GM19455 (cell line): ENCODE measurements at regions not wholly inside any gene's neighbourhood (a gene's known extent, or its start where the extent isn't known, plus 50 kb on each side); places are given as distances from the start of the nearest gene placed in this dataset.
"Not testable (repeated sequence)": the region's sequence is repeated elsewhere in the genome, so short reads cannot be mapped to it uniquely, and the experiment has no call there.

Source experiments
- ATAC-seq: cut with Tn5 transposase; IDR thresholded peaks from one replicate; pipeline ENCODE4 v1.9.1; 2021; ENCODE audit not compliant: unreplicated experiment

GRCh38 chr4:26233350-26233749 is 87.5 kb upstream of the RBPJ start:
- ATAC-seq: no peak

- no peak for ATAC-seq
Measured at GRCh38 chr4:26235500-26235899, 85.3 kb upstream of the RBPJ start.

GRCh38 chr4:26237916-26238315 is 82.9 kb upstream of the RBPJ start:
- ATAC-seq: no peak

GRCh38 chr4:26238426-26238777 is 82.4 kb upstream of the RBPJ start:
- ATAC-seq: no peak

GRCh38 chr4:26238778-26239679 is 81.8 kb upstream of the RBPJ start:
- no peak for ATAC-seq

GRCh38 chr4:26239801-26240200 is 81.0 kb upstream of the RBPJ start:
- no peak for ATAC-seq

GRCh38 chr4:26241179-26241578 is 79.6 kb upstream of the RBPJ start:
- ATAC-seq: no peak

- ATAC-seq: no peak
Measured at GRCh38 chr4:26242451-26242850, 78.4 kb upstream of the RBPJ start.

- not testable (repeated sequence) for ATAC-seq
Measured at GRCh38 chr4:26244138-26244537, 76.7 kb upstream of the RBPJ start.

- ATAC-seq: no peak
Measured at GRCh38 chr4:26248647-26249046, 72.2 kb upstream of the RBPJ start.

- peak; percentile 69 for ATAC-seq
Measured at GRCh38 chr4:26252349-26253025, 68.3 kb upstream of the RBPJ start.

- ATAC-seq: no peak
Measured at GRCh38 chr4:26253968-26254367, 66.8 kb upstream of the RBPJ start.

- ATAC-seq: no peak
Measured at GRCh38 chr4:26255989-26256388, 64.8 kb upstream of the RBPJ start.

- not testable (repeated sequence) for ATAC-seq
Measured at GRCh38 chr4:26257444-26257843, 63.4 kb upstream of the RBPJ start.

GRCh38 chr4:26257850-26258249 is 63.0 kb upstream of the RBPJ start:
- no peak for ATAC-seq

GRCh38 chr4:26260571-26260970 is 60.2 kb upstream of the RBPJ start:
- no peak for ATAC-seq

- no peak for ATAC-seq
Measured at GRCh38 chr4:26261405-26261804, 59.4 kb upstream of the RBPJ start.

GRCh38 chr4:26263165-26263564 is 57.6 kb upstream of the RBPJ start:
- ATAC-seq: no peak

GRCh38 chr4:26264109-26264508 is 56.7 kb upstream of the RBPJ start:
- no peak for ATAC-seq

- ATAC-seq: no peak
Measured at GRCh38 chr4:26267087-26267486, 53.7 kb upstream of the RBPJ start.

GRCh38 chr4:26268246-26268645 is 52.6 kb upstream of the RBPJ start:
- no peak for ATAC-seq

GRCh38 chr4:26269038-26269437 is 51.8 kb upstream of the RBPJ start:
- ATAC-seq: no peak
